ENCODE measurements at regions not wholly inside any gene's neighbourhood (a gene's known extent, or its start where the extent isn't known, plus 50 kb on each side); places are given as distances from the start of the nearest gene placed in this dataset.
"Not testable (repeated sequence)": the region's sequence is repeated elsewhere in the genome, so short reads cannot be mapped to it uniquely, and the experiment has no call there.

GRCh38 chr16:88250381-88250780, 132.4 kb upstream of the ZNF469 start:
- TF ChIP-seq, protein P1, sequence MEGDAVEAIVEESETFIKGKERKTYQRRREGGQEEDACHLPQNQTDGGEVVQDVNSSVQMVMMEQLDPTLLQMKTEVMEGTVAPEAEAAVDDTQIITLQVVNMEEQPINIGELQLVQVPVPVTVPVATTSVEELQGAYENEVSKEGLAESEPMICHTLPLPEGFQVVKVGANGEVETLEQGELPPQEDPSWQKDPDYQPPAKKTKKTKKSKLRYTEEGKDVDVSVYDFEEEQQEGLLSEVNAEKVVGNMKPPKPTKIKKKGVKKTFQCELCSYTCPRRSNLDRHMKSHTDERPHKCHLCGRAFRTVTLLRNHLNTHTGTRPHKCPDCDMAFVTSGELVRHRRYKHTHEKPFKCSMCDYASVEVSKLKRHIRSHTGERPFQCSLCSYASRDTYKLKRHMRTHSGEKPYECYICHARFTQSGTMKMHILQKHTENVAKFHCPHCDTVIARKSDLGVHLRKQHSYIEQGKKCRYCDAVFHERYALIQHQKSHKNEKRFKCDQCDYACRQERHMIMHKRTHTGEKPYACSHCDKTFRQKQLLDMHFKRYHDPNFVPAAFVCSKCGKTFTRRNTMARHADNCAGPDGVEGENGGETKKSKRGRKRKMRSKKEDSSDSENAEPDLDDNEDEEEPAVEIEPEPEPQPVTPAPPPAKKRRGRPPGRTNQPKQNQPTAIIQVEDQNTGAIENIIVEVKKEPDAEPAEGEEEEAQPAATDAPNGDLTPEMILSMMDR (IDR thresholded peaks at IDR 0.05): not testable (repeated sequence)
- not testable (repeated sequence) for TF ChIP-seq POLR2A, EP300 (IDR thresholded peaks at IDR 0.05)
